H9 (cell line): ENCODE measurements at regions not wholly inside any gene's neighbourhood (a gene's known extent, or its start where the extent isn't known, plus 50 kb on each side); places are given as distances from the start of the nearest gene placed in this dataset.

Experiments used
- DNase-seq: peaks from one replicate; pipeline ENCODE4 v3.0.0-alpha.2; 2017
- H2AFZ ChIP-seq: one replicate; pipeline ENCODE4 v1.6.1; 2013; ENCODE audit warnings: mild to moderate bottlenecking, low read length, control low read depth, moderate library complexity
- H2AK5ac ChIP-seq: 2 replicates; pipeline ENCODE4 v1.6.1; 2013; ENCODE audit warnings: low read length, control low read depth, mixed read lengths; ENCODE audit not compliant: insufficient read length
- H2BK120ac ChIP-seq: one replicate; pipeline ENCODE4 v1.6.1; 2013; ENCODE audit warnings: low read depth, mild to moderate bottlenecking, low read length, control low read depth, inconsistent platforms; ENCODE audit not compliant: poor library complexity, severe bottlenecking
- H2BK12ac ChIP-seq: 2 replicates; pipeline ENCODE4 v1.6.1; 2013; ENCODE audit warnings: low read length, control low read depth, mixed read lengths, low read depth; ENCODE audit not compliant: insufficient read length
- H2BK15ac ChIP-seq: 2 replicates; pipeline ENCODE4 v1.6.1; 2013; ENCODE audit warnings: low read depth, low read length, control low read depth
- H2BK20ac ChIP-seq: one replicate; pipeline ENCODE4 v1.6.1; 2013; ENCODE audit warnings: low read depth, mild to moderate bottlenecking, low read length, control low read depth, inconsistent platforms; ENCODE audit not compliant: poor library complexity, severe bottlenecking
- H2BK5ac ChIP-seq: 2 replicates; pipeline ENCODE4 v1.6.1; 2013; ENCODE audit warnings: low read length, control low read depth, mixed read lengths; ENCODE audit not compliant: insufficient read length
- H3K14ac ChIP-seq: 2 replicates; pipeline ENCODE4 v1.6.1; 2013; ENCODE audit warnings: low read length, control low read depth; ENCODE audit not compliant: insufficient read depth
- H3K18ac ChIP-seq: 2 replicates; pipeline ENCODE4 v1.6.1; 2013; ENCODE audit warnings: low read depth, mild to moderate bottlenecking, mixed read lengths, low read length, control low read depth; ENCODE audit not compliant: insufficient read length
- H3K23ac ChIP-seq: 2 replicates; pipeline ENCODE4 v1.6.1; 2013; ENCODE audit warnings: low read length, control low read depth, mixed read lengths, low read depth; ENCODE audit not compliant: insufficient read length
- H3K23me2 ChIP-seq: 2 replicates; pipeline ENCODE4 v1.6.1; 2013; ENCODE audit warnings: low read depth, mild to moderate bottlenecking, mixed read lengths, low read length, control low read depth; ENCODE audit not compliant: insufficient read length, poor library complexity, severe bottlenecking
- H3K27ac ChIP-seq: 2 replicates; pipeline ENCODE4 v1.5.1; 2013; ENCODE audit warnings: low read length, control low read depth, mixed read lengths, low read depth; ENCODE audit not compliant: insufficient read length
- H3K27me3 ChIP-seq: 2 replicates; pipeline ENCODE4 v1.6.1; 2013; ENCODE audit warnings: low read length, control low read depth, inconsistent platforms; ENCODE audit not compliant: insufficient read depth
- H3K4ac ChIP-seq: 2 replicates; pipeline ENCODE4 v1.6.1; 2013; ENCODE audit warnings: low read depth, mild to moderate bottlenecking, control low read depth, inconsistent platforms, low read length, moderate library complexity
- H3K4me1 ChIP-seq: 2 replicates; pipeline ENCODE4 v1.6.1; 2013; ENCODE audit warnings: low read length, control low read depth, inconsistent platforms; ENCODE audit not compliant: insufficient read depth
- H3K4me2 ChIP-seq: 2 replicates; pipeline ENCODE4 v1.6.1; 2013; ENCODE audit warnings: low read length, control low read depth, mixed read lengths; ENCODE audit not compliant: insufficient read length, insufficient read depth
- H3K56ac ChIP-seq: 2 replicates; pipeline ENCODE4 v1.6.1; 2013; ENCODE audit warnings: low read depth, mild to moderate bottlenecking, mixed read lengths, low read length, control low read depth; ENCODE audit not compliant: insufficient read length
- H3K79me1 ChIP-seq: 2 replicates; pipeline ENCODE4 v1.6.1; 2013; ENCODE audit warnings: low read depth, mild to moderate bottlenecking, moderate library complexity, low read length, control low read depth, inconsistent platforms; ENCODE audit not compliant: insufficient read depth, poor library complexity, severe bottlenecking
- H3K79me2 ChIP-seq: 2 replicates; pipeline ENCODE4 v1.6.1; 2013; ENCODE audit warnings: low read length, control low read depth, inconsistent platforms; ENCODE audit not compliant: insufficient read depth
- H3K9ac ChIP-seq: 2 replicates; pipeline ENCODE4 v1.6.1; 2013; ENCODE audit warnings: low read length, control low read depth, mixed read lengths; ENCODE audit not compliant: insufficient read length; ENCODE audit errors: extremely low read depth
- H3K9me3 ChIP-seq: one replicate; pipeline ENCODE4 v1.6.1; 2013; ENCODE audit warnings: low read depth, low read length, inconsistent platforms; ENCODE audit not compliant: control insufficient read depth
- H3T11ph ChIP-seq: one replicate; pipeline ENCODE4 v1.6.1; 2013; ENCODE audit warnings: mild to moderate bottlenecking, low read length, control low read depth, inconsistent platforms
- H4K20me1 ChIP-seq: one replicate; pipeline ENCODE4 v1.6.1; 2013; ENCODE audit not compliant: control insufficient read depth, insufficient read length, insufficient read depth
- H4K5ac ChIP-seq: 2 replicates; pipeline ENCODE4 v1.6.1; 2013; ENCODE audit warnings: low read depth, mild to moderate bottlenecking, mixed read lengths, low read length, control low read depth; ENCODE audit not compliant: insufficient read length
- H4K8ac ChIP-seq: replicated peaks from 2 replicates; pipeline ENCODE4 v1.6.1; 2013; ENCODE audit warnings: low read length, control low read depth, mixed read lengths, low read depth; ENCODE audit not compliant: insufficient read length
- H4K91ac ChIP-seq: 2 replicates; pipeline ENCODE4 v1.6.1; 2013; ENCODE audit warnings: low read depth, mild to moderate bottlenecking, moderate library complexity, mixed read lengths, low read length, control low read depth; ENCODE audit not compliant: insufficient read length
- H3K27ac Mint-ChIP-seq, 3 experiments: 2 replicates in 2 of 3; 3 replicates in 1 of 3; pipeline ENCODE4 v1.8.0; 2020 to 2021; ENCODE audit warnings: mixed read lengths in 3 of 3, mild to moderate bottlenecking in 1 of 3, moderate library complexity in 1 of 3
- H3K27me3 Mint-ChIP-seq: 2 replicates; pipeline ENCODE4 v1.8.0; 2021; ENCODE audit warnings: low read depth, mild to moderate bottlenecking, moderate library complexity, mixed read lengths
- H3K36me3 Mint-ChIP-seq, 3 experiments: 2 replicates in 2 of 3; 3 replicates in 1 of 3; pipeline ENCODE4 v1.8.0; 2020 to 2021; ENCODE audit warnings: low read depth in 3 of 3, mixed read lengths in 3 of 3; ENCODE audit not compliant: insufficient read depth in 1 of 3
- H3K4me1 Mint-ChIP-seq, 2 experiments: 2 replicates each; pipeline ENCODE4 v1.8.0; 2020; ENCODE audit warnings: mixed read lengths in 2 of 2
- H3K4me3 Mint-ChIP-seq, 2 experiments: 2 replicates in 1 of 2; 3 replicates in 1 of 2; pipeline ENCODE4 v1.8.0; 2020 to 2021; ENCODE audit warnings: mild to moderate bottlenecking in 2 of 2, mixed read lengths in 2 of 2, moderate library complexity in 1 of 2
- H3K9me3 Mint-ChIP-seq, 2 experiments: 2 replicates in 1 of 2; 3 replicates in 1 of 2; pipeline ENCODE4 v1.8.0; 2020; ENCODE audit warnings: mild to moderate bottlenecking in 2 of 2, mixed read lengths in 2 of 2, moderate library complexity in 1 of 2
- CTCF ChIP-seq: fragments of 200-600 bp; sonication (generic); conservative IDR thresholded peaks from 3 replicates; pipeline ENCODE4 v1.8.0; 2021; ENCODE audit warnings: antibody characterized with exemption, mild to moderate bottlenecking
- WGBS: extraction: QIAGEN DNeasy Blood & Tissue Kit; methylation state at CpG from one replicate; pipeline ENCODE4 v1.1.7; 2013; ENCODE audit warnings: missing lambda C conversion rate, low lambda C conversion rate, mixed read lengths; ENCODE audit not compliant: insufficient read length; ENCODE audit errors: extremely low coverage; 5-methylcytosine and 5-hydroxymethylcytosine counted together

DNA sequence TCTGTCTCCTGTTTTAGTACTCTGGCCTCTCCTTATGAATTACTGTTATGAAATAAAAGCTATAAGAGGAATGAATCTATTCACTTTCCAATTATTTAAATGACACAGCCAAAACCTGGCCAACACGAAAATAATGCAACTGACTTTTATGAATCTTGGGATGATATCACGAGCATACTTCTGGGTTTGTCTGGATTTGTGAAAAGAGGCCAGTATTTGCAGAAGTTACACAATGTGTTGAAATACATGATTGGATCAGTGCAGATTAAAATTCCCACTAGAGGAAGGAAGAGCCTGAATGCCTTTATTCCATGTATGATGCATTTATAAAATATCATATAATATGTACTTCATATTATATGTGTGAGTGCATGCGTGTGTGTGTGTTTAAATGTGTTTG, 418.2 kb downstream of the GRB14 start:
- no peaks in the 10 kb centered on the region for H3K27me3 Mint-ChIP-seq
- no peaks in the 10 kb centered on the region for H3K9me3 ChIP-seq
- no peaks in the 10 kb centered on the region for H3K79me2 ChIP-seq
- no peak overlapping the region for H3K4me2 ChIP-seq
- H3K14ac ChIP-seq: no peak overlapping the region
- no peak overlapping the region for H4K5ac ChIP-seq
- no CpG with 5 or more reads among the region's 3 CpGs for WGBS
- peaks cover 0 to 3% of the 10 kb centered on the region in 2 experiments; a peak in 1 of 4 replicates for H3K4me1 Mint-ChIP-seq
- H3K56ac ChIP-seq: no peak overlapping the region
- TF ChIP-seq CTCF: no peak
- H3K79me1 ChIP-seq: no peaks in the 10 kb centered on the region
- H2AK5ac ChIP-seq: no peak overlapping the region
- H3K4me3 Mint-ChIP-seq: no peak overlapping the region
- H3K9me3 Mint-ChIP-seq: no peaks in the 10 kb centered on the region
- H3K9ac ChIP-seq: no peak overlapping the region
- no peaks in the 10 kb centered on the region for H4K20me1 ChIP-seq
- no peaks in the 10 kb centered on the region for H3K23me2 ChIP-seq
- H3K4me1 ChIP-seq: no peaks in the 10 kb centered on the region
- H3K36me3 Mint-ChIP-seq: no peaks in the 10 kb centered on the region
- no peak overlapping the region for H2AFZ ChIP-seq
- H2BK5ac ChIP-seq: no peak overlapping the region
- H3K23ac ChIP-seq: no peak overlapping the region
- H2BK12ac ChIP-seq: no peak overlapping the region
- H3K27ac Mint-ChIP-seq: no peak overlapping the region
- no peak for DNase-seq
- H3K27me3 ChIP-seq: no peaks in the 10 kb centered on the region
- H3T11ph ChIP-seq: no peak overlapping the region
- H2BK15ac ChIP-seq: no peak overlapping the region
- H3K27ac ChIP-seq: no peak overlapping the region
- no peak overlapping the region for H2BK20ac ChIP-seq
- no peak overlapping the region for H3K18ac ChIP-seq
- H2BK120ac ChIP-seq: no peak overlapping the region
- no peak overlapping the region for H4K91ac ChIP-seq
- H3K4ac ChIP-seq: no peak overlapping the region
- no peak overlapping the region for H4K8ac ChIP-seq
